HG03025 (cell line): ENCODE measurements at regions not wholly inside any gene's neighbourhood (a gene's known extent, or its start where the extent isn't known, plus 50 kb on each side); places are given as distances from the start of the nearest gene placed in this dataset.

Experiments used
- ATAC-seq: cut with Tn5 transposase; IDR thresholded peaks from one replicate; pipeline ENCODE4 v1.9.1; 2021; ENCODE audit warnings: mild to moderate bottlenecking, moderate library complexity; ENCODE audit not compliant: unreplicated experiment, low FRiP score

- no peak for ATAC-seq
These were observed 561.1 kb downstream of the NR2F1-AS1 start for GRCh38 chr5:93019896-93020295.

- ATAC-seq: no peak
These were observed 562.6 kb downstream of the NR2F1-AS1 start for GRCh38 chr5:93018461-93018860.

- no peak for ATAC-seq
These were observed 563.2 kb downstream of the NR2F1-AS1 start for GRCh38 chr5:93017849-93018248.

- ATAC-seq: no peak
These were observed 563.6 kb downstream of the NR2F1-AS1 start for GRCh38 chr5:93017376-93017775.

GRCh38 chr5:93010616-93011015 is 570.4 kb downstream of the NR2F1-AS1 start:
- ATAC-seq: no peak

GRCh38 chr5:93010037-93010436 is 571.0 kb downstream of the NR2F1-AS1 start:
- no peak for ATAC-seq

- ATAC-seq: no peak
These were observed 572.4 kb downstream of the NR2F1-AS1 start for GRCh38 chr5:93008502-93009207.

GRCh38 chr5:93006915-93007314 is 574.1 kb downstream of the NR2F1-AS1 start:
- ATAC-seq: no peak

- ATAC-seq: no peak
These were observed 582.6 kb downstream of the NR2F1-AS1 start for GRCh38 chr5:92998456-92998855.

- no peak for ATAC-seq
These were observed 586.6 kb downstream of the NR2F1-AS1 start for GRCh38 chr5:92994392-92994791.

- no peak for ATAC-seq
These were observed 588.9 kb downstream of the NR2F1-AS1 start for GRCh38 chr5:92992073-92992472.

- ATAC-seq: no peak
These were observed 589.4 kb downstream of the NR2F1-AS1 start for GRCh38 chr5:92991581-92992067.

- no peak for ATAC-seq
These were observed 590.2 kb downstream of the NR2F1-AS1 start for GRCh38 chr5:92990771-92991170.

GRCh38 chr5:92981001-92981400 is 600.0 kb downstream of the NR2F1-AS1 start:
- ATAC-seq: no peak

- ATAC-seq: no peak
These were observed 600.5 kb downstream of the NR2F1-AS1 start for GRCh38 chr5:92980491-92980890.

GRCh38 chr5:92979716-92980115 is 601.3 kb downstream of the NR2F1-AS1 start:
- no peak for ATAC-seq

- no peak for ATAC-seq
These were observed 603.0 kb downstream of the NR2F1-AS1 start for GRCh38 chr5:92977846-92978540.

GRCh38 chr5:92976156-92976555 is 604.9 kb downstream of the NR2F1-AS1 start:
- ATAC-seq: no peak

GRCh38 chr5:92969781-92970237 is 611.2 kb downstream of the NR2F1-AS1 start:
- ATAC-seq: no peak

- ATAC-seq: no peak
These were observed 611.7 kb downstream of the NR2F1-AS1 start for GRCh38 chr5:92969191-92969780.

GRCh38 chr5:92963800-92964199 is 617.2 kb downstream of the NR2F1-AS1 start:
- no peak for ATAC-seq
